Iris pigment epithelial cell (primary cell): ENCODE measurements at regions not wholly inside any gene's neighbourhood (a gene's known extent, or its start where the extent isn't known, plus 50 kb on each side); places are given as distances from the start of the nearest gene placed in this dataset.
"Not testable (repeated sequence)": the region's sequence is repeated elsewhere in the genome, so short reads cannot be mapped to it uniquely, and the experiment has no call there.

Experiments
- DNase-seq: peaks from one replicate; pipeline ENCODE4 v3.0.0-alpha.2; 2011; ENCODE audit warnings: low read depth

DNA sequence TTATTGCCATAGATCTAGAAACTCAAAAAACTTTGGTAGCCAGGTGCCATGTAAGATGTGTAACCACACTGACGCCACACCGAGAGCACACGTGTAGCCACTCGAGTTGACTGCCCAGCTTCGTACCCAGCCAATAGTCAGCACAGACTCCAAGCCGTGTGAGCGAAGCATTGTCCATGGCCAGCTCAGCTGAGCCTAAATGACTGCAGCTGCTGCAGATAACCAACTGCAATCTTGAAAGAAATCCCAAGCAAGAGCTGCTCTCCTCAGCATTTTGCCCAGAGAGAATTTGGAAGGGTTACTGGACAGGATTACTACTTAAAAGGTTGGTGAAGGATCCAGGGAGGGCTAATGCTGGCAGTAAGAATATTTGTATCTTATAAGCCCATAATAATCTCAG is 193.0 kb upstream of the THRB start:
- DNase-seq, result no peak

DNA sequence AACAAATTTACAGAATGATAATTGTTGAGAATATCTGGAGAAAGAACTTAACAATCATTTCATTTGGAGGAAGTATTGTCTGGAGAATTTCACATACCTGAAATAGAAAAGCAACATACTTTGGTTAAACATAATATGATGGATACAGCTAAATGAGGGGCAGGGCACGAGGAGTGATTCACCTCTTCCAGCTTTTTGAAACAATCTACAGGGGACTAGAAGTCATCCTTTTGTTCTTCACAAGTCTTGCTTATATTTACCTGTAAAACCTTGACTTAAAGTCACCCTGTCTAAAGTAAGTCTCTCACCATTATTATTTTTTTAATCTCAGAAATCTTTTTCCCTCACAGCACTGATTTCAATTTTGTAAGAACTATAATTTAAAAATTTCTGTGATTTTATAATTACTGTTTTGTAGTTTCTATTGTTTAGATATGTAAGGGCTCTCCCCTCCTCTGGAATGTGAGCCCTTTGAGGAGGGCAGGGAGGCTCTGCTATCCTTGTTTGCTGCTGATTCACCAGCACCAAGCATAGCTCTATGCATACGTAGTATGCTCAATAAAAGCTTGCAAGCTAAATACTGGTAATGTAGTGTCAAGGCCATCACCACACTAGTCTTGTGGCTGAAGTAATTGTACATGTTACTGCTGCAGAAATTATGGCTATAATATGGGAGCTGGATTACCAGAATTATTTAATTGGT is 193.9 kb upstream of the THRB start:
- DNase-seq, result peak; percentile 91

DNA sequence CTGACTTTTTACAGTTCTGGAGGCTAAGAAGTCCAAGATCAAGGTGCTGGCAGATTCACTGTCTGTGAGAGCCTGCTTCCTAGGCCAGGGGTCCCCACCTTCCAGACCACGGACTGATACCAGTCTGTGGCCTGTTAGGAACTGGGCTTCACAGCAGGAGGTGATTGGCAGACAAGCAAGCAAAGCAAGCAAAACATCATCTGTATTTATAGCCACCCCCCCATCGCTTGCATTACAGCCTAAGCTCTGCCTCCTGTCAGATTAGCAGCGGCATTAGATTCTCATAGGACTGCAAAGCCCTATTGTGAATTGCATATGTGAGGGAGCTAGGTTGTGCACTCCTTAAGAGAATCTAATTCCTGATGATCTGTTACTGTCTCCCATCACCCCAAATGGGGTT is 194.7 kb upstream of the THRB start:
- DNase-seq, result no peak

DNA sequence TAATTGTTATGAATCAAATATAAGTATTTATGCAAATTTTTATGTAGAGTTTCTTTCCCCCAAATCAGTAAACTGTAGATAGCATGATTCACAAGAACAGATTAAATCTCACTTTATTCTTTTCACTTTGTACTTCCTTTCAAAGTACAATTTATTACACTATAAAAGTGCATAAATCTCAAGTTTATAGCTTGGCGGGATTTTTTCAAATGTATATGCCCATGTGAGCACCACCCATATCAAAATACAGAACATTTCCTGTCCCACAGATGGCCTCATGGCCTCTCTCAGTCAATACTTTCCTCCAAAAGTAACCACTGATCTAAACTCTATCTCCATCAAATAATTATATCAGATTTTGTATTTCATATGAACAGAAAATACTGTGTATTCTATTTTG is 196.1 kb upstream of the THRB start:
- DNase-seq, result no peak

DNA sequence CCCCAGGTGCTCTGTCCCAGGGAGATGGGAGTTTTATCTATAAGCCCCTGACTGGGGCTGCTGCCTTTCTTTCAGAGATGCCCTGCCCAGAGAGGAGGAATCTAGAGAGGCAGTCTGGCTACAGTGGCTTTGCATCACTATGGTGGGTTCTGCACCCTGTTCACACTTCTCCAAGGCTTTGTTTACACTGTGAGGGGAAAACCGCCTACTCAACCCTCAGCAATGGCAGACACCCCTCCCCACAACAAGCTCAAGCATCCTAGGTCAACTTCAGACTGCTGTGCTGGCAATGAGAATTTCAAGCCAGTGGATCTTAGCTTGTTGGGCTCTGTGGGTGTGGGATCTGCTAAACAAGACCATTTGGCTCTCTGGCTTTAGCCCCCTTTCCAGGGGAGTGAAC is 204.4 kb upstream of the THRB start:
- not testable (repeated sequence) for DNase-seq

DNA sequence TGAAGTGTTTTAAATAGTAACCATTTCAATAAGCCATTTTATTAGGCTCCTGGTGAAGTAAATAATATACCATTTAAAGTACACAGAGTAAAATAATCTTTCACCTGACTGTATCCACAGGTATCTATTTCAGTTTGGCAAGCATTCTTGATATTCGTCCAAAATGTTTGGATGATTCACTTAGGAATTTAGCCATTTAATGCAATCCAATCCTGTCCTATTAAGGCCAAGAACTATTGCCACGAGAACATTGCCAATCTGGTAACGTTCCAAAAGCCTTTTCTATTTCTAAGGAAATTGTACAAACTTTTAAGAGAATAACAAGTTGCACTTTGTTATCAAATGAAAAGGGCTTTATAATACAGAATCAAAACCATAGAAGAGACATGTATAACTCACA is 209.8 kb upstream of the THRB start:
- peak; percentile 68 for DNase-seq

DNA sequence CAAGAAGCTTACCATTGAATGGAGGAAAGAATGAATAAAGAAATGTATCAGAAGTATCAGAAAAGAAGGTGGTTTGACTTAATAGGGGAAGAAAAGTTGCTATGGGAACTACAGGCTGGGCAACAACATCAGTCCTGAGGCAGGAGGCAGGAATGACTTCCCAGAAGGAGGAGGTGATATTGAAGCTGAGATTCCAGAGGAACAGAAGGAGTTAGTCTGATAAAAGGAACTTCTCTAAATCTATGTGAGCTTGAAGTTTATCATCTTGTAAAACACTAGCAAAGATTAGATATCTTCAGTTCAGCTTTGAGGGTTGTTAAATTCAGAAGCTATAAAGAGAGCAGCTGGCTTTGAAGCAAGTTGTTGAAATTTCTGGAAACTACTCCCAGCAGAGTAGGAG is 213.3 kb upstream of the THRB start:
- no peak for DNase-seq

DNA sequence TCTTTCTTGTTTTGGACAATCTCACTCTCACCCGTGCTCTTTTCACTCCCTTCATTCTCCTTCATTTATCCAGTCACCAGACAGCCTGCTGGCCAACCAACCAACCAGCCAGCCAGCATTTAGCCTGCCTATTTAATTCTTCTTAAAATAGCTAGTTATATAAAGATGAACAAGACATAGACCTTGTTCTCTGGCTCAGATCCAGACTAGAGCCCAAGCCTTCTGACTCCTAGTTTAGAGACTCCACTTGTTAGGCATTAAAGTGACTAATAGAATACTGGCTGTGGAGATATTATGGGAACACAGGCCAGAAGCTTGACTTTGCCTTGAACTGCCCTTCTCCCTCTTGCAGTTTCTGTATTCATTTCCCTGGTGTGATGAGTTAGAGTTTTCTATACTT is 215.3 kb upstream of the THRB start:
- no peak for DNase-seq

DNA sequence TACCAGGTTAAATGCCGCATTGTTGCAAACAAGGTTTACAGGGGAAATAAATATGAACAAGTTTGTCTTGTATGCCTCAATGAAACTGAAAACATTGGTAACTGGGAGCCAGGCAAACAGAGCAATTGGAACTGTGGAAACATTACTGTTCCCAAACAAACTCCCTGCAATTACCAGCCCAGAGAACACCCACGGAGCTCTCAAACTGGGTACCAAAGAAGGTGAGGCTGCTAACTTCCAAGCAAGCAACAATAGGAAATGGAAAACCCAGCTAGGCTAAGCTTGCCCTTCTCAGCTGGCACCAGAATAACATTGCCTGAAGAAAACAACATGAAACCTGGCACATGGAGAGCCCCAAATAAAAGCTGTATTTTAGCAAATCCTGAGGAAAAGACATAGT is 218.9 kb upstream of the THRB start:
- no peak for DNase-seq

DNA sequence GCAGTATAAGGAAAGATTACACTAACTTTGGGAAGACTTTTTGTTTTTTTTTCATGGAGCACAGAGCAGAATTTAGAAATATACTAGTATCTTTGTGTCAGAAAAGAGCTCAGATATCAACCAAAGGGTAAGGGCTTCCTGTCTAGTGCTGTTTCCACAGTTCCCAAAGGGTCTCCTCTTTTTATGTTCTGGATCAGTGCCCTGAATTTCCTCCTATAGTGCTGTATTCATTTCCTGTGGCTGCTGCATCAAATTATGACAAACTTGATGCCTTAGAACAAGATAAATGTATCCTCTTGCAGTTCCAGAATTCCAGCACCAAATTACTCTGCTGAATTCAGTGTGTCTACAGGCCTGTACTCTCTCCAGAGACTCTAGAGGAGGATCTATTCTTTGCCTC is 219.8 kb upstream of the THRB start:
- DNase-seq, result no peak

DNA sequence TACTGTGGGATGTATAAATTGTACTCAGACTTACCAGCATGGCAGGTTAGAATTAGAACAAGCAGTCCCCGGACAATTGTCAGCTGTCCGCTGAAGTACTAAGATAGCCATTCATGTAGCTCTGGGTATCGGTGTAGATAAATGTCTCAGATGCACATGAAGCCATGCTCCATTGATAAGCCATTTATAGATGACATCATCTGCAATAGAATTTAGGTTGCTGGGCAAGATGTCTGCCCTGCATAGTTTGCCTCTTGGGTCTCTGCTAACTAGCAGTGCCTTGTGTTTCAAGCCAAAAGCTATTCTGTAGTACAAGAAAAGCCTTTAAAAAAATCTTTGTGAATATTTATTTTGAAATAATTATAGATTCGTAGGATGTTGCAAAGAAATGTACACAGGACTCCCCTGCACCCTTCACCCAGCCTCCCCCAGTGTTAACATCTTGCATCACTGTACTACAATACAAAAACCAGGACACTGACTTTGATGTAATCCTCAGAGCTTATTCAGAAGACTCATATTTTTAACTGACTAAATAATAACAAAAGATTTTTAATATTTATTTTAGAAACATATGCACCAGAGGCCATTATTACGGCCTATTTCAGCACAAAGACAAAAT is 220.6 kb upstream of the THRB start:
- no peak for DNase-seq

DNA sequence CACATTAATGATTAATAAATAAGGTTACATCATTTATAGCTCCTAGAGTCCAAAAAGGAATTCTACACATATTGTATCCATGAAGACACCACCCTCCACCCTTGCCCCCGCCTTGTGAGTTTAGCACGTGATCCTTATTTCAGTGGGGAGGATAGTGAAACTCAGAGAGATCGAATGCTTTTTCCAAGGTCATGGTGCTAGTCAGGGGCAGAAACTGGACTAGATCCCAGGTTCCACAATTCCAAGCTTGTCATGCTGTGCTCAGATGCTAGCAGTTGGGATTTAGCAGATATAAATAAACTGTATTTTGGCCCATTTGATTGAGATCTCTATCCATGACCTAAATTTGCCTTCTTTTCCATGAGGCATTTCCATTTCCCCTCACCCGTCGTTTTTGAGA is 227.4 kb upstream of the THRB start:
- no peak for DNase-seq

DNA sequence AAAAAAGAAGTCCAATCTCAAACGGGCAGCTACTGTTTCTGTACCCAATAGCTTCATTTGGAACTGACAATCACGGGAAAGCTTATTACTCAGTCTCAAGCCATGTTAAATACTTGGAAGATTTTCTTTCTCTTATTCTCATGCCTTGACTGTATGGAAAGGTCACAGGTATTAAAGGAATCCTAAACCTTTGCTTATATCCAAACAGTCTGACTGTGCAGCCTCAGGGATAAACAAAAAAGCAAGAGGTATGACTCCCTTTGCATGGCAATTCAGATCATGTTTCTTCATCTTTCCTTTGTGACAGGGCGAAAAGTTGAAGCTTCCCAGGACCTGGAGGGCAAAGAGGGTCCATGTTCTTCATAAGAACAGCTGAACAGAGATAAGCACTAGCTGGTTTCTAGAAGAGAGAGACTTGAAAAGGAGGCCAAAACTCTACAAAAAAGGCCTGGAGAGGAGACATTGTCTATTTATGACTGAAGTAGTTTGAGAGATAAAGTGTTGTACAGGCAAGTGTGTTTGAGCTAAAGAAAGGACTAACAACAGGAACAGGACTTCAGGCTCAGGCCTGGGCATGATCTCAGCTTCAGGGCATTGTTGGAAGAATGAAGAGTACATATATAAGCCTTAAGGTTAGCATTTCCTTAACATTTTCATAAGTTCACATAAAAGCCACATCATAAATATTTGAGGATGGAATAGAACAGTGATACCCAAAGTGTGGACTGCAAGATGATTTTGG is 231.0 kb upstream of the THRB start:
- DNase-seq, result no peak

DNA sequence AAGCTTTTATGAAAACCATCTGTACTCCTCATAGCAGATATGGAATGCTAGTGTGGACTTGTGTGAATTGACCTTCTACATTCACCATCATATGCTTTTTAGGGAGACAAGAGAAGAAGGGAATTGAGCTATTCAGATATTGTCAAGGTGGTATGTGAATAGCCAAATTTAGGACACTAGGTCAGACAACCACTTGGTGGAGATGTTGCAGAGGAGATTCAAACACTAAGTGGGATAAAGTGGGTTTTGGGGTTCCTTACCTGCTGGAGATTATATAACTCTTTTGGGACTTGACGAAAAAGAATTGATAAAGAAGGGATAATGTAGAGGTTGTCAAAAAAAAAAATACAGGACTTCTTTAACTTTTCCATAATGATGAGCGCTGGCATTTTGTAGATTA is 231.8 kb upstream of the THRB start:
- no peak for DNase-seq

DNA sequence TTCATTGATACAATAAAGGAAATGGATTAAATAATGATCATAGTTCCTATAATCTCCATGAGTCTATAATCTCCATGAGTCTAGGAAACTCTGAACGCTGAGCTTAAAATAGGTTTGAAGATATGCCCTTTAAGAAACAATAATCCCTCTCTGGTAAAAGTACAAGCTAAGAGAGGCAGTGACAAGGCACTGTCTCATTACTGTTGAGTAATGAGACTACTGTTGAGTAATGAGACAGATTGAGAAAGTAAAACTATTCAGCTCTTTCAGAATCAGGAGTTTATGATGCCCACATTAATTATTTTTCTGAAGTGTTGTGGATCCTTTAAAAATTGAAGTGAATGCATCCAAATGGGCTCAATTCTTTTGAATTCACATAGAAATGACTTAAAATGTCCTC is 235.5 kb upstream of the THRB start:
- peak; percentile 41 for DNase-seq

DNA sequence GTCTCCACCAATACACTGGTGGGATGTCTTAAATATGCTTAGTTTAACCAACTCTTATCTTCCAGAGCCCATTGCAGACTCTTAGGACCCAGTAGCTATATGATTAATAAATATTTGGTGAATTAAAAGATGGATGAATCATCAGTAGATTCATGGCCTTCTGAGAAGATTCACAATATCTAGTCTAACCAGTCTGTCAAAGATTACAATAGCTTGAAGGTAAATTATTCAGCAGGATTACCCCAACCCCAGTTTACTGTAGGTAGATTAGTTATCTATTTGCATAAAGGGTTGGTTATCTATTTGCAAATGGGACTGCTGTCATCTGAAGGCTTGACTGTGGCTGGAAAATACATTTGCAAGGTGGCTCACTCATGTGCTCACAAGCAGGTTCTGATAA is 239.4 kb upstream of the THRB start:
- DNase-seq, result no peak

DNA sequence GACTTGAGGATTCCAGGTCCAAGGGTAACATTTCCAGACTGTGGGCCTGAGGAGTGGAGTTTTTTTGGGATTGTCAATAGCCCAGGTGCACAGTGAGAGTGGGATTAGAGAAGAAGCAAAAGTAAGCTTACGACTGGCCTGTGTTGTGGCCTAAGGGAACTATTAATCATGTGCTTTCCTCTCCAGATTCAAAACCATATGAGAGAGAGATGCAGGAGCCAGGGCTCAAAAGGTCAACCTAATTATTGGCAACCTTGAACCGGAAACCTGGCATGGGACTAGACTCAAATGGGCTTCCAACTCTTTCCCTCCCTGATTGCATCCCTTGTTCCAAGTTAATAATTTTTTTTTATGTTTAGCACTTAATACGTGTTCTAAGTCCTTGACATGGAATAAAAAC is 242.1 kb upstream of the THRB start:
- DNase-seq, result no peak

DNA sequence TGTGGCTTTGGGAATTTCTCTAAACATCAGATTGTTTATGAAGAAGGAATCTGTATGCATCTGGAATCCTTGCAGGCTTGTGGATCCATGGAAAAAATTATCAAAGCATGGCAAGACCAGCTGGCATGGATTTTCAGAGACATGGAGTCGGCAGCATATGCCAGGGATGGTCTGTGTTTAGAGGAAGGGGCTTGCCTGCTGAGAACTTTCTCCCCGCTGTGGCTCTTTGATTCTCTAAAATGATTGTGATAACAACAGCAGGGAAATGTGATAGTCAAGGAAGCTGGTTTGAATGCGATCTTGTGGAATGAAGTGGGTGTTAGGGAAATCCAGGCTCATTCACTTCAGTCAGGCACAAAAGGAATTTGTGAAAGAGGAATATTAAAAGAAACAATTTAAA is 245.7 kb upstream of the THRB start:
- no peak for DNase-seq

DNA sequence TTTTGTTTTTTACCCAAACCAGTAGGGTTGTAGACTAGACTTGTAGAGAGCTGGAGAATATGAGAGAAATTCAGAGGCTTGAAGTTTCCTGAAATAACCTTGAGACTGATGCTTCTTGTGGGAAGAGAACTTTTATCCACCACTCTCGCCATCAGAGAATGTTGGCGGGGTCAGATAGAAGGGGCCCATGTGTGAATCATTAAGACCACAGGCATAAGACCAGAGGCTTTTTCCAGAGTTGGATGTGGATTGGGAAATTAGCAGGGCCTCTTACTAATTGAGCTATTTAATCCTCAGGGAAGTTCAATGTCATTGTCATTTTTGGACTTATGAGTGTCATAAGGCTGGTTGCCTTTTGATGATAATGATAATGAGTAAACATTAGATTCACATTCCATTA is 246.9 kb upstream of the THRB start:
- DNase-seq, result no peak

DNA sequence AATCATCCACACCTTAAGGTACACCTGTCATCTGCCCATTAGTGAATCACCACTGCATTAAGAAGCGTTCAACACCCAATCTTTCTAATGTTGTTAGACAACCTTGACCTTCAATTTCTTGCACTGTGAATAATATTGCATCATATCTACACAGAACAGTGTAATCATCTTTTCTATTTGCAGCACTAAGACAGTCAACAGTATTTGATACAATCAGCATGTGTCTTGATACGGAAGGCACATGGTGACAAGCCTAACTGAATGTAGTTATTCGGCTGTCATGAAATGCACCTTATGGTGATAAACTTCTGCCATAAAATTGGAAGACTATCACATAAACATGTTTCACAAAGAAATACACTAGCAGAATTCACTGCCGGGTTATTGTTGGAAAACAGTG is 253.9 kb upstream of the THRB start:
- no peak for DNase-seq

DNA sequence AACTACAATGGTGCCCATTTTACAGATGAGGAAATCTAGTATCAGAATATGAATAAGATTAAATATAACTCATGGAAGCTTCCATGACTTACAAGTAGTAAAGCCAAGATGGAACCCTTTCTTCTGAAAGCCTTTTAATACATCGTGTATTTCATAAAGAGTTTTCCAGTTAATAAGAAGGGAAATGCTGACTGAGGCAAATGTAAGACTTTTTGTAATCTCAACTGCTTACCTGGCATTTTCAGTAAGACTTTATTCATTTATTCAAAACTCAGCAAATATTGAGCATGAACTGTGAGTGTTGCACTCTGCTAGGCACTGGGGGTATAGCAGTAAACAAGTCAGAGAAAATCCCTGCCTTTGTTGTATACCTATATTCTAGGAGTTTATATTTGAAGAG is 256.4 kb upstream of the THRB start:
- no peak for DNase-seq

DNA sequence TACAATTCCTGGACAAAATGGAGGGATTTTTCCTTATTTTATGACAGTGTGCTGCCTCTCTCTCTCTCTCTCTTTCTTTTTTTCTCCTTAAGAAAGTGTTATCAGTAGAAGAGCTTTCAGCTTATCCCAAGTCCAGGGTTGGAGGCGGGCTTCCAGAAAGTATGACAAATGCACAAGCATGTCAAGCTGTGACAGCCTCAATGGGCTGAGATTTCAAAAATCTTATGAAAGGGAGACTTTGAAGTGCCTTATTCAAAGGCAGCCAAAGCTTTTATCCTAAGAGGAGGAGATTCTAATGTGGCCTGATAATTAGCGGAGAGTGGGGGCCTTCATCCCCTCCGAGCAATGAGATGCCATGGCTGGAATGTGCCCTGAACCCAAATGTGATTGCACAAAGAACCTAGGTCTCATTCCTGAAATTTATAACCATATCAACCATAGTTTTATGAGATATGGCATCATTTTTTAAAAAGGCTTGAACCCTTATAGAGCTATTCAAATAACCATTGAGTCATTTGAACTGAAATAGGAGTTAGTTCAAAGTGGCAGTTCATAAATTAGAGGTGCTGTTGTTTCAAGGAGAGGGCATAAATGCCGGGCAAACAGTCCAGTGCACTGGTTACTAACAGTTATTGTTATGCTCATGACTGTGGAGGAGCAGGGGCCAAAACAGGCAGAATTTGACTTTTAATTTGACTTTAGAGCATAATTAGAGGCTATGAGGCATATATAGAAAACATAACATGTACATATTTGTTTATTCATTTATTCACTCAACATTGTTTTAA is 261.6 kb upstream of the THRB start:
- DNase-seq, result no peak

DNA sequence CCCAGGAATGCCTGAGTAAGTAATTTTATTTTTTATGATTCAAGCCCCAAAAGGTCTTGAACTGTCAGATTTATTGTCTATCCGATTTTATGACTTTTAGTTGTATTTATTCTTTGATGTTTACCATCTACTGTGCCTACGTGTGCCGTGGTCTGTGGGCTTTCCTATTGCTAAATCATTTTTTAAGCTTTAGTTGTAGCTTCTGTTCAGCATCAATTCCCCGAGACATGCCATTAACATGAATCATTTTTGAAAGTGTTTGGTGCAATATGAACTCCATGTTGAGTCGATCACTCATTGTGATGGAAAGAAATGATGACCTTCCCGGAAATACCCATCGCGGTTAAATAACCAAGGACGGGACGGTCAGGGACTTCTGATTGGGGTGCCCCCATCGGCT is 268.7 kb upstream of the THRB start:
- DNase-seq, result peak; percentile 74
